ENCODE measurements at regions not wholly inside any gene's neighbourhood (a gene's known extent, or its start where the extent isn't known, plus 50 kb on each side); places are given as distances from the start of the nearest gene placed in this dataset.

GRCh38 chr6:139546106-139546472 is 171.6 kb upstream of the CITED2 start:
- H3K4me1 ChIP-seq (ENCODE audit: control insufficient read depth, insufficient read depth, low read length), result peaks cover 11% of the 10 kb centered on the region
- H3K27me3 ChIP-seq (ENCODE audit: control insufficient read depth, insufficient read depth, low read length), result no peaks in the 10 kb centered on the region
- no peak overlapping the region for H3K9ac ChIP-seq (ENCODE audit: low read length)
- no peak overlapping the region for H3K4me3 ChIP-seq (ENCODE audit: low read length)
- H3K36me3 ChIP-seq (ENCODE audit: control insufficient read depth, insufficient read depth, low read length), result no peaks in the 10 kb centered on the region
- peak overlapping the region; percentile 30 for H3K27ac ChIP-seq (ENCODE audit: low read depth, low read length)

- no peaks in the 10 kb centered on the region for H3K27me3 ChIP-seq (ENCODE audit: control insufficient read depth, insufficient read depth, low read length)
- no peak overlapping the region for H3K4me3 ChIP-seq (ENCODE audit: low read length)
- H3K36me3 ChIP-seq (ENCODE audit: control insufficient read depth, insufficient read depth, low read length), result no peaks in the 10 kb centered on the region
- no peak overlapping the region for H3K9ac ChIP-seq (ENCODE audit: low read length)
- H3K27ac ChIP-seq (ENCODE audit: low read depth, low read length), result peak overlapping the region; percentile 11
- H3K4me1 ChIP-seq (ENCODE audit: control insufficient read depth, insufficient read depth, low read length), result peaks cover 11% of the 10 kb centered on the region
Observed at GRCh38 chr6:139545206-139546105, 171.0 kb upstream of the CITED2 start.

DNA sequence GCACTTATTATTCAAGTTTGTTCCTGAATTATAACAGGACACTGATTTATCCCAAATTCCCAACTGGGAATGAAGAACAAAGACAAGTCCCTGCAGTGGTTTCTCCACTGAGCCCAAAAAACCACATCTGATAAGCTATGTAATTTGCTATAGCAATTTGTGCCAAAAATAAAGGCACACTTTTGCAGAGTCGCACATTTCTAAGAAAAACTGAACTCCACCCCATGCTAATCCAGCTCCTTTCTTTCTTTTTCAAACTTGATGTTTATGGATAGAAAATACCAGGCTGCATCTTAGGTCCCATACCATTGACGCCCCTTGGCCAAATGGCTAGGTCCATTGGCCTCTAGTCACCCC is 170.2 kb upstream of the CITED2 start:
- Histone ChIP-seq H3K27ac (ENCODE audit: low read depth, low read length) (peak overlapping the region; percentile 11), H3K27me3 (ENCODE audit: control insufficient read depth, insufficient read depth, low read length) (no peaks in the 10 kb centered on the region), H3K4me3 (ENCODE audit: low read length) (no peak overlapping the region), H3K36me3 (ENCODE audit: control insufficient read depth, insufficient read depth, low read length) (no peaks in the 10 kb centered on the region), H3K4me1 (ENCODE audit: control insufficient read depth, insufficient read depth, low read length) (peaks cover 11% of the 10 kb centered on the region), H3K9ac (ENCODE audit: low read length) (no peak overlapping the region)

DNA sequence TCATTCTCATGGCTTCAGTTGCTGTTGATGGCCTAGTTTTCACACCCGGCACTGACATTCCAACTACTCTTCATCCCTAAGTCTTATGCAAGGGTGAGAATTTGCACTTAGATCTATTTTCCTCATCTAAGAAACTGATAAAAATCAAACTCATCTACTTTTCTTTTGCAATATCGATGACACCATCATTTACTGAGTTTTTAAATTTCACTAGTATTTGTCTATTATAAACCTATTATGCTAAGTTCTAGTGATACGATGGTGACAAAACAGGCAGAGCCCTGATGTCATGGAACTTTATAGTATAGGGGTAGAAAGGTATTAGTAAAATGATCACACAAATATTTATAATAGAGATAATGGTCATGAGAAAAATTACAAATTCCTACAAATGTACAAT is 167.9 kb upstream of the CITED2 start:
- H3K27me3 ChIP-seq (ENCODE audit: control insufficient read depth, insufficient read depth, low read length), result no peaks in the 10 kb centered on the region
- no peak overlapping the region for H3K4me3 ChIP-seq (ENCODE audit: low read length)
- peaks cover 11% of the 10 kb centered on the region for H3K4me1 ChIP-seq (ENCODE audit: control insufficient read depth, insufficient read depth, low read length)
- H3K36me3 ChIP-seq (ENCODE audit: control insufficient read depth, insufficient read depth, low read length), result no peaks in the 10 kb centered on the region
- no peak overlapping the region for H3K9ac ChIP-seq (ENCODE audit: low read length)
- H3K27ac ChIP-seq (ENCODE audit: low read depth, low read length), result no peak overlapping the region

DNA sequence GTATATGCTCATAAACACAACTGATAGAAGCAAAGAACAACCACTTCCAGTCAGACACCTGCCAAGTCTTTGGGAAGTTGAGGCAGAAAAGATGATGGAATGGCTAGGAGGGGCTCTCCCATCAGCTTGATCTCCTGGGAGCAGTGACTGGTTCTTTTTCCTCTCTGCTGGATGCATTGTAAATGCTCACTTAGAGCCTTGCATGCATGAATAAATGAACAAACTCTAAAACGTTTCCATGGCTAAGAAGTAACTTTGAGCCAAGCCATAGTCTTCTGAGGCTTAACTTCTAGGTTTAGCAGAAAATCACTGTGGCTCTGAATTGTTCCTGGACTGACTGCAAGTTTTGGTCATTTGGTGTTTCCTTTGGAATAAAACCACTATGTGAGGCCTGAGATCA is 166.4 kb upstream of the CITED2 start:
- Histone ChIP-seq H3K27me3 (ENCODE audit: control insufficient read depth, insufficient read depth, low read length) (no peaks in the 10 kb centered on the region), H3K27ac (ENCODE audit: low read depth, low read length) (no peak overlapping the region), H3K4me1 (ENCODE audit: control insufficient read depth, insufficient read depth, low read length) (peaks cover 6% of the 10 kb centered on the region), H3K9ac (ENCODE audit: low read length) (no peak overlapping the region), H3K4me3 (ENCODE audit: low read length) (no peak overlapping the region), H3K36me3 (ENCODE audit: control insufficient read depth, insufficient read depth, low read length) (no peaks in the 10 kb centered on the region)

- H3K4me1 ChIP-seq (ENCODE audit: control insufficient read depth, insufficient read depth, low read length), result peaks cover 6% of the 10 kb centered on the region
- no peak overlapping the region for H3K27ac ChIP-seq (ENCODE audit: low read depth, low read length)
- no peak overlapping the region for H3K4me3 ChIP-seq (ENCODE audit: low read length)
Observed at GRCh38 chr6:139540276-139540675, 165.8 kb upstream of the CITED2 start.

DNA sequence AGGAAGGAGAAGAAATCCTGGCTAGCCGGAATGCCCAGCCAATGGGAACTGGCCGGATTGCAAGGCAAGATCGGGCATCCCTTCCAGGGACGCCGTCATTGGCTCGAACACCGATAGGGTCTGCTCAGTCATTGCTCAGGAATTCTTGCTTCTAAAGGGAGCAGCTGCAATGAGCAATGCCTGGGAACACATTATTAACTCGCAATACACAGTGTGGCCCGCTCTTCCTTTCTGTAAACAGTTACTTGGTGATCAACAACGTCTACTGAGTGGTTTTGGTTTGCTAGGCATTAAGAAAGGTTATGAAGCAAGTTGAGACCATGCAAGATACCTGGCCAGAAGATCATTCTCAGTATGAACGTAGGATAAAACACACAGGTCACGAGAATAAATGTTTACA is 165.4 kb upstream of the CITED2 start:
- Histone ChIP-seq H3K27ac (ENCODE audit: low read depth, low read length) (no peak overlapping the region), H3K27me3 (ENCODE audit: control insufficient read depth, insufficient read depth, low read length) (no peaks in the 10 kb centered on the region), H3K4me3 (ENCODE audit: low read length) (no peak overlapping the region), H3K9ac (ENCODE audit: low read length) (no peak overlapping the region), H3K36me3 (ENCODE audit: control insufficient read depth, insufficient read depth, low read length) (no peaks in the 10 kb centered on the region), H3K4me1 (ENCODE audit: control insufficient read depth, insufficient read depth, low read length) (peaks cover 4% of the 10 kb centered on the region)

More at GRCh38 chr6:139540276-139540675, 165.8 kb upstream of the CITED2 start:
- Histone ChIP-seq H3K27me3 (ENCODE audit: control insufficient read depth, insufficient read depth, low read length) (no peaks in the 10 kb centered on the region), H3K36me3 (ENCODE audit: control insufficient read depth, insufficient read depth, low read length) (no peaks in the 10 kb centered on the region), H3K9ac (ENCODE audit: low read length) (no peak overlapping the region)

- Histone ChIP-seq H3K9ac (ENCODE audit: low read length) (no peak overlapping the region), H3K27me3 (ENCODE audit: control insufficient read depth, insufficient read depth, low read length) (no peaks in the 10 kb centered on the region), H3K27ac (ENCODE audit: low read depth, low read length) (no peak overlapping the region), H3K4me1 (ENCODE audit: control insufficient read depth, insufficient read depth, low read length) (no peaks in the 10 kb centered on the region), H3K4me3 (ENCODE audit: low read length) (no peak overlapping the region), H3K36me3 (ENCODE audit: control insufficient read depth, insufficient read depth, low read length) (no peaks in the 10 kb centered on the region)
Observed at GRCh38 chr6:139538366-139538765, 163.9 kb upstream of the CITED2 start.

DNA sequence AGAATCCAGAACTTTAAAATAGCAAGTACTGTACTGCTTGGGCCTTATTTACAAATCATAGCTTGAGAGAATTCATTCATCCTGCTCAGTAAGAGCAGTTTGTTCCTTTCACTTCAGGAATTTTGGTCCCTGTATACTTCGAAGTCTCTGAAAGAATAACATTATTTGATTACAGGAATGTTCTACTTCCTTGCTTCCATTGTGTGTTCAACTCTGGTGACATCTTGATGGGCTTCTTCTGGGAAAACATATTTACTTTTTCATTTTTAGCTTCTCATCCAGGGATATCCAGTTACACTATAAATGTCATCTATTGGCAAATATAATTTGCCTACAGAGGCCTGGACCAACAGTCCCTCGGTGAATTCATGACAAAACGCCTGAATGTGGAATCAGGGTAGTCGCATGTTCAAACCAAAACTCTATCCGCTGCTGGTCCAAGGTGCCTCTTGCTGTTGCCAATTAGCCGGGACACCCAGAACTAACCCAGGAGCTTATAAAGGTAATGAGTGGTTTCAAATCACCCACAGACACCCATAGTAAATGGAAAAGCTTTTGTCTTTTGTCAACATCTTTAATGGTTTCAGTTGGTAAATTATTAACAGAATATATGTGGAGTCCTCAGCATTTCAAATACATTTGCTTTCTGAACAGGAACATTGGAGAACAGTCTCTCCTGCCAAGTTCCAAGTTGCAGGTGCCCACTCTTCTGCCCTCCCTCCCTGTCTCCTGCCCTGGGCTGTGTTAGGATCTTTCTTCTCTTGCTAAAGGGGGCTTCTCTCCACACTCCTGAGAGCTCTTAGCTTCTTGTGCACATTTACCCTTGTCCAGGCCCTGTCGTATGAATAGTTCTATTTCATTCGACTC is 162.5 kb upstream of the CITED2 start:
- no peak overlapping the region for H3K9ac ChIP-seq (ENCODE audit: low read length)
- peak overlapping the region; percentile 38 for H3K27ac ChIP-seq (ENCODE audit: low read depth, low read length)
- no peaks in the 10 kb centered on the region for H3K4me1 ChIP-seq (ENCODE audit: control insufficient read depth, insufficient read depth, low read length)

GRCh38 chr6:139534472-139535115 is 160.1 kb upstream of the CITED2 start:
- Histone ChIP-seq H3K9ac (ENCODE audit: low read length) (no peak overlapping the region), H3K4me1 (ENCODE audit: control insufficient read depth, insufficient read depth, low read length) (no peaks in the 10 kb centered on the region), H3K36me3 (ENCODE audit: control insufficient read depth, insufficient read depth, low read length) (no peaks in the 10 kb centered on the region), H3K4me3 (ENCODE audit: low read length) (peak overlapping the region; percentile 9), H3K27me3 (ENCODE audit: control insufficient read depth, insufficient read depth, low read length) (no peaks in the 10 kb centered on the region), H3K27ac (ENCODE audit: low read depth, low read length) (no peak overlapping the region)

More for the DNA sequence above, 162.5 kb upstream of the CITED2 start:
- H3K4me3 ChIP-seq (ENCODE audit: low read length), result peak overlapping the region; percentile 10
- H3K27me3 ChIP-seq (ENCODE audit: control insufficient read depth, insufficient read depth, low read length), result no peaks in the 10 kb centered on the region
- H3K36me3 ChIP-seq (ENCODE audit: control insufficient read depth, insufficient read depth, low read length), result no peaks in the 10 kb centered on the region

GRCh38 chr6:139533573-139534471 is 159.4 kb upstream of the CITED2 start:
- H3K4me3 ChIP-seq (ENCODE audit: low read length), result peak overlapping the region; percentile 9
- peak overlapping the region; percentile 20 for H3K27ac ChIP-seq (ENCODE audit: low read depth, low read length)
- H3K4me1 ChIP-seq (ENCODE audit: control insufficient read depth, insufficient read depth, low read length), result no peaks in the 10 kb centered on the region
- no peak overlapping the region for H3K9ac ChIP-seq (ENCODE audit: low read length)
- no peaks in the 10 kb centered on the region for H3K27me3 ChIP-seq (ENCODE audit: control insufficient read depth, insufficient read depth, low read length)
- no peaks in the 10 kb centered on the region for H3K36me3 ChIP-seq (ENCODE audit: control insufficient read depth, insufficient read depth, low read length)

Data from rectal smooth muscle tissue (tissue), 1 donor.